Skeletal muscle tissue (tissue), 3 donors: ENCODE measurements at regions not wholly inside any gene's neighbourhood (a gene's known extent, or its start where the extent isn't known, plus 50 kb on each side); places are given as distances from the start of the nearest gene placed in this dataset.

Experiments used
- H3K27ac ChIP-seq: one replicate; pipeline ENCODE4 v1.7.0; 2013; ENCODE audit warnings: mild to moderate bottlenecking, low read depth, low read length, inconsistent platforms
- H3K27me3 ChIP-seq, 3 donors: one replicate each; pipeline ENCODE4 v1.7.0; 2013; ENCODE audit warnings: low read length in 3 of 3; ENCODE audit not compliant: control insufficient read depth in 3 of 3, insufficient read depth in 3 of 3
- H3K36me3 ChIP-seq, 3 donors: one replicate each; pipeline ENCODE4 v1.7.0; 2013; ENCODE audit warnings: low read length in 3 of 3; ENCODE audit not compliant: control insufficient read depth in 3 of 3, insufficient read depth in 3 of 3
- H3K4me1 ChIP-seq, 3 donors: one replicate each; pipeline ENCODE4 v1.7.0; 2013; ENCODE audit warnings: low read length in 3 of 3, mild to moderate bottlenecking in 3 of 3; ENCODE audit not compliant: control insufficient read depth in 3 of 3, insufficient read depth in 3 of 3
- H3K4me3 ChIP-seq, 3 donors: one replicate each; pipeline ENCODE4 v1.7.0; 2013; ENCODE audit warnings: low read length in 3 of 3
- H3K9ac ChIP-seq, 3 donors: one replicate each; pipeline ENCODE4 v1.7.0; 2013; ENCODE audit warnings: low read length in 3 of 3, mild to moderate bottlenecking in 3 of 3, moderate library complexity in 2 of 3, low read depth in 1 of 3
- H3K9me3 ChIP-seq, 3 donors: one replicate each; pipeline ENCODE4 v1.7.0; 2013; ENCODE audit warnings: low read length in 3 of 3; ENCODE audit not compliant: control insufficient read depth in 3 of 3
- donor health status: Osteomylitis.

DNA sequence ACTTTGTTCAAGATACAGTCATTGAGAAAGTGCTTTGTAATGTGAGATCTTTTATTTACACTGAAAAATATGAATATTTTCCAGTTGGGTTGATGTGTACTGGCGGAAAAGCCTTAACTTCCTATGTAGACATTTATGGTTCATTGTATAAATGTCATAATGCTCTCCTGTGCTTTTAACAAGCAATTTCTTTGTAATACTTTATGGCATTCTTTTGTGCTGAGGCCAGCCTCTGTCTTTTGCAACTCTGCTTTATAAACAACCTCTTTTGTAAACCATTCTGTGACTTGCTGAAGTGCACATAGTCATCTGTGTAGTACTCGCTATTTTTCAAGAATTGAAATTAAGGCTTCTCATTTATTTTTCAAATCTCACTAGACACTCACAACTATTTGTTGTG, 291.2 kb downstream of the CDH11 start:
- no peak overlapping the region for H3K4me3 ChIP-seq
- no peaks in the 10 kb centered on the region for H3K9me3 ChIP-seq
- no peaks in the 10 kb centered on the region for H3K4me1 ChIP-seq
- H3K27me3 ChIP-seq: no peaks in the 10 kb centered on the region
- H3K27ac ChIP-seq: no peak overlapping the region
- no peak overlapping the region for H3K9ac ChIP-seq
- no peaks in the 10 kb centered on the region for H3K36me3 ChIP-seq

- no peaks in the 10 kb centered on the region for H3K27me3 ChIP-seq
- no peak overlapping the region for H3K4me3 ChIP-seq
- no peaks in the 10 kb centered on the region for H3K36me3 ChIP-seq
- H3K9me3 ChIP-seq: no peaks in the 10 kb centered on the region
- H3K4me1 ChIP-seq: no peaks in the 10 kb centered on the region
- no peak overlapping the region for H3K9ac ChIP-seq
- no peak overlapping the region for H3K27ac ChIP-seq
Observed at GRCh38 chr16:64829678-64830077, 292.2 kb downstream of the CDH11 start.

DNA sequence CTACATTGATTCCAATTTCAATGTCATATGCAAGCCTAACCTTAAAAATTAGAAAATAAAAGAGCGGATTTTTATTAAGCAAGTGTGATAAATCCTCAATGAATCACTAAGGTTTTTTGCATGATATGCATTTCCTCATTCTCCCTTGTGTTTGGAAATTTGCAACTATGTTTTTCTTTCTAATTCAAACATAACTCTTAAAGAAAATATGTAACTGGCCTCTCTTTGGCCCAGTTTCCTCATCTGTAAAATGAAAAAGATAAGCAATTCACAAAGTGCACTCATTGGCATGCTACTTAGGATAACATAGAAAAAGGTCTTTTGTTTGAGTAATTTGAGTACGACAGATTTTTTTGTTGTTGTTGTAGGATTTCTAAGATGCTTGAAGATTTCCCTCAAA, 295.5 kb downstream of the CDH11 start:
- Histone ChIP-seq H3K27me3 (no peaks in the 10 kb centered on the region), H3K4me1 (no peaks in the 10 kb centered on the region), H3K4me3 (no peak overlapping the region), H3K36me3 (no peaks in the 10 kb centered on the region), H3K9ac (no peak overlapping the region), H3K9me3 (no peaks in the 10 kb centered on the region), H3K27ac (no peak overlapping the region)

- Histone ChIP-seq H3K4me3 (no peak overlapping the region), H3K9ac (no peak overlapping the region), H3K9me3 (no peaks in the 10 kb centered on the region), H3K36me3 (no peaks in the 10 kb centered on the region), H3K27me3 (no peaks in the 10 kb centered on the region), H3K27ac (no peak overlapping the region), H3K4me1 (no peaks in the 10 kb centered on the region)
Observed at GRCh38 chr16:64823481-64824075, 298.3 kb downstream of the CDH11 start.

- no peaks in the 10 kb centered on the region for H3K27me3 ChIP-seq
- H3K4me1 ChIP-seq: no peaks in the 10 kb centered on the region
- H3K4me3 ChIP-seq: no peak overlapping the region
- no peaks in the 10 kb centered on the region for H3K9me3 ChIP-seq
- H3K9ac ChIP-seq: no peak overlapping the region
- H3K36me3 ChIP-seq: no peaks in the 10 kb centered on the region
- H3K27ac ChIP-seq: no peak overlapping the region
Observed at GRCh38 chr16:64809876-64810629, 311.8 kb downstream of the CDH11 start.

- H3K4me3 ChIP-seq: no peak overlapping the region
- no peaks in the 10 kb centered on the region for H3K36me3 ChIP-seq
- H3K27me3 ChIP-seq: no peaks in the 10 kb centered on the region
- H3K9ac ChIP-seq: no peak overlapping the region
- no peaks in the 10 kb centered on the region for H3K4me1 ChIP-seq
- H3K27ac ChIP-seq: no peak overlapping the region
- no peaks in the 10 kb centered on the region for H3K9me3 ChIP-seq
Observed at GRCh38 chr16:64808474-64808873, 313.4 kb downstream of the CDH11 start.

GRCh38 chr16:64791756-64792155, 330.1 kb downstream of the CDH11 start:
- Histone ChIP-seq H3K27me3 (no peaks in the 10 kb centered on the region), H3K9me3 (no peaks in the 10 kb centered on the region), H3K27ac (no peak overlapping the region), H3K4me3 (no peak overlapping the region), H3K36me3 (no peaks in the 10 kb centered on the region), H3K4me1 (no peaks in the 10 kb centered on the region), H3K9ac (no peak overlapping the region)

DNA sequence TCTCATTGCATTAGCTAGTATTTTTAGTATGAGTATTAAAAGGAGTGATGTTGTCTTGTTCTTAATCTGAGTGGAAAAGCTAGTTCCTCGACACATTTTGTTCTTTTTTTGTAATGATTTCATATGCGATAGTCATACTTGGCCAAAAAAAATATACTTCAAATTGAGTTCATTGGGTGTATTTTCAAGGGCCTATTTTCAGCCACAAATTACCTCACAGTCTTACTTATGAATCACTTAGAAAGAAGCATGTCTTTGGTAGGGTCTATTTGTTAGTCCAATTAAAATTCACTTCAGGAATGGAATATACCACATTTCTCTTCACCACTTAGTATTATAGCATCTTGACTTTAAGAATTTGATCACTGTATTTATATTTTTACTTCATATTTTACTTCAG, 337.2 kb downstream of the CDH11 start:
- no peaks in the 10 kb centered on the region for H3K27me3 ChIP-seq

DNA sequence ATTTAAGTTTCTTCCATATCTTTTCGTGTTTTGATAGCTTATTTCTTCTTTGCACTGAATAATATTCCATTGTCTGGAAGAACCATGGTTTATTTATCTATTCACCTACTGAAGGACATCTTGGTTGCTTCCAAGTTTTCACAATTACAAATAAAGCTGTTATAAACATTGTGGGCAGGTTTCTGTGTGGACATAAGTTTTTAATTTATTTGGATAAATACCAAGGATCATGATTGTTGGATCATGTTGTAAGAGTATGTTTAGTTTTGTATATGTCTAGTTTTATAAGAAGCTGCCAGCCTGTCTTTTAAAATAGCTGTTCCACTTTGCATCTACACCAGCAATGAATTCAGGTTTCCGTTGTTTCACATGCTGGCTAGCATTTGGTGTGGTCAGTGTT, 339.4 kb downstream of the CDH11 start:
- no peaks in the 10 kb centered on the region for H3K36me3 ChIP-seq

More for the DNA sequence above, 337.2 kb downstream of the CDH11 start:
- no peak overlapping the region for H3K9ac ChIP-seq
- H3K4me1 ChIP-seq: no peaks in the 10 kb centered on the region
- no peak overlapping the region for H3K27ac ChIP-seq
- no peak overlapping the region for H3K4me3 ChIP-seq
- no peaks in the 10 kb centered on the region for H3K9me3 ChIP-seq
- H3K36me3 ChIP-seq: no peaks in the 10 kb centered on the region

GRCh38 chr16:64780445-64780844, 341.4 kb downstream of the CDH11 start:
- Histone ChIP-seq H3K4me3 (no peak overlapping the region), H3K27ac (no peak overlapping the region), H3K9me3 (no peaks in the 10 kb centered on the region), H3K4me1 (no peaks in the 10 kb centered on the region), H3K9ac (no peak overlapping the region), H3K27me3 (no peaks in the 10 kb centered on the region), H3K36me3 (no peaks in the 10 kb centered on the region)

More for the DNA sequence above, 339.4 kb downstream of the CDH11 start:
- Histone ChIP-seq H3K27ac (no peak overlapping the region), H3K9me3 (no peaks in the 10 kb centered on the region), H3K9ac (no peak overlapping the region), H3K4me1 (no peaks in the 10 kb centered on the region), H3K27me3 (no peaks in the 10 kb centered on the region), H3K4me3 (no peak overlapping the region)
